ENCODE measurements at regions not wholly inside any gene's neighbourhood (a gene's known extent, or its start where the extent isn't known, plus 50 kb on each side); places are given as distances from the start of the nearest gene placed in this dataset.

DNA sequence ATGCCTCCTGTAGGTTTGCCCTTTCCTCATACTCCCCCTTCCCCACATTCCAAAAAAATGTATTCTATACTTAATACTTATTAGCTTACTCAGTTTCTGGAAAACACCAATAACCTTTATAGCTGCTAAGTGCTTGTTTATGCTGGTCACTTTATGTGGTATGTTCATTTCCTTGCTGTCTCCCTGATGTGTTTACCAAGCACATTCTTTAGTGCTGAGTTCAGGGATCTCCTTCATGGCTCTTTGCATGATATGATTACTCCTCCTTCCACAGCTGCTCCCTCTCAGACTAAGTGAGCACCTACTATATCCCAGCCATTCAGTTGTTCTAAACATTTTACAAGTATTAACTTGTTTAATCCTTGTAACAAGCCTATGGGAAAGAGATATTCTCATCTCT, 698.3 kb upstream of the FANCL start:
- TF ChIP-seq, protein P1, sequence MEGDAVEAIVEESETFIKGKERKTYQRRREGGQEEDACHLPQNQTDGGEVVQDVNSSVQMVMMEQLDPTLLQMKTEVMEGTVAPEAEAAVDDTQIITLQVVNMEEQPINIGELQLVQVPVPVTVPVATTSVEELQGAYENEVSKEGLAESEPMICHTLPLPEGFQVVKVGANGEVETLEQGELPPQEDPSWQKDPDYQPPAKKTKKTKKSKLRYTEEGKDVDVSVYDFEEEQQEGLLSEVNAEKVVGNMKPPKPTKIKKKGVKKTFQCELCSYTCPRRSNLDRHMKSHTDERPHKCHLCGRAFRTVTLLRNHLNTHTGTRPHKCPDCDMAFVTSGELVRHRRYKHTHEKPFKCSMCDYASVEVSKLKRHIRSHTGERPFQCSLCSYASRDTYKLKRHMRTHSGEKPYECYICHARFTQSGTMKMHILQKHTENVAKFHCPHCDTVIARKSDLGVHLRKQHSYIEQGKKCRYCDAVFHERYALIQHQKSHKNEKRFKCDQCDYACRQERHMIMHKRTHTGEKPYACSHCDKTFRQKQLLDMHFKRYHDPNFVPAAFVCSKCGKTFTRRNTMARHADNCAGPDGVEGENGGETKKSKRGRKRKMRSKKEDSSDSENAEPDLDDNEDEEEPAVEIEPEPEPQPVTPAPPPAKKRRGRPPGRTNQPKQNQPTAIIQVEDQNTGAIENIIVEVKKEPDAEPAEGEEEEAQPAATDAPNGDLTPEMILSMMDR (IDR thresholded peaks at IDR 0.05; ENCODE audit: low read depth, low read length, missing control alignments), result no peak
- H3K4me3 ChIP-seq (ENCODE audit: low read depth, low read length), result no peak overlapping the region
- no peak for DNase-seq (ENCODE audit: low read depth)

DNA sequence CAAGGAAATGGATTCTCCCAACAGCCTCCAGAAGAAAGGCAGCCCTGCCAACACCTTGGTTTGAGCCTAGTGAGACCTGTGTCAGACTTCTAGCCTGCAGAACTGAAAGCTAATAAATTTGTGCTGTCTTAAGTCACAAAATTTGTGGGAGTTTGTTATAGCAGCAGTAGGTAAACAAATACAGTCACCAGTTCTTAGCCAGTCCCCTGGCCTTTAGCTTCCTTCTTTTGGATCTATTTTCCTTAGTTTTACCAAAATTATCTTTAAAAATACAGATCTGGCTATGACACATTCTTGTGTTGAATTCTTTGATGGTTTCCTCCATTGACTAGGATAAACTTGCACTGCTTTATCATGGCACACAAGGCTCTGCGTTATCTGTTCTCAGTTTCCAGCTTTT, 697.9 kb upstream of the FANCL start:
- H3K4me3 ChIP-seq (ENCODE audit: low read depth, low read length), result no peak overlapping the region
- no peak for DNase-seq (ENCODE audit: low read depth)
- TF ChIP-seq, protein P1 (IDR thresholded peaks at IDR 0.05; ENCODE audit: low read depth, low read length, missing control alignments), result no peak

DNA sequence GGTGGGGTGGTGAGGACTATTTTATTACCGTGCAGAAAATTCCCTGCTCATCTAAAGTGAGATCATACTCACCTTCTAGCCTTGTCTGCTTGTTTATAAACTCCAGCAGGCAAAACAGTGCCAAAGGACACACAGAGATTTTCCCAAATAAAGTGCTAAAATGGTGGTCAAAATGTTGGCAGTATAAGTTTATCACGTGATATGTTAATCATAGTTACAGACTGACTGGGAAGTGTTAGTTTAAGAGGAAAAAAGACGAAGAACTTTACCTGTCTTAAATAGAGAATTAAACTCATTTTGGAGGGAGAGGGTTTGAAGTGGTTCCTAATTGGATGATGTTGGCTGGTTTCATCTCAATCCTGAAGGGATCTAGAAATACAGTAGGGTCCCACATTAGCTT, 691.7 kb upstream of the FANCL start:
- no peak overlapping the region for H3K4me3 ChIP-seq (ENCODE audit: low read depth, low read length)
- no peak for DNase-seq (ENCODE audit: low read depth)
- TF ChIP-seq, protein P1 (IDR thresholded peaks at IDR 0.05; ENCODE audit: low read depth, low read length, missing control alignments), result no peak

DNA sequence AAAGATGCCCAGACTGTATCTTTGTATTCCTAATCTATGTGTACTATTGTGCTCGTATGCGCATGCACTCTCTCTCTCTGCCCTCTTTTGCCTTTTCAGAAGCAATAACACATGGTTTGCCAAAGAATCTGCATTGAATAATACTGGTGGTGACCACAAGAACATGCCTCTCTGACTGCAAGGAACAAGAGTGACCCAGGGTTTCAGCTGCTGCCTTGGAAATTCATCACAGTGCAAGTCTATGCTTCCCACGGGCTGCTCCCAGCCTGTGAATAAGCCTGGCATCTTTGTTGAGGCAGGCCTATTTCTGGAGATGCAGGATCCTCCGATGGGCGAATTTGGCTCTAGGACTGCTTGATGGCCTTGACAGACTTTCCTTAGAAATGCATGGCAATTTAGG, 689.4 kb upstream of the FANCL start:
- H3K4me3 ChIP-seq (ENCODE audit: low read depth, low read length), result no peak overlapping the region
- TF ChIP-seq, protein P1 (IDR thresholded peaks at IDR 0.05; ENCODE audit: low read depth, low read length, missing control alignments), result no peak
- no peak for DNase-seq (ENCODE audit: low read depth)

GRCh38 chr2:58928973-58929372, 687.8 kb upstream of the FANCL start:
- TF ChIP-seq, protein P1 (IDR thresholded peaks at IDR 0.05; ENCODE audit: low read depth, low read length, missing control alignments), result no peak
- DNase-seq (ENCODE audit: low read depth), result no peak
- no peak overlapping the region for H3K4me3 ChIP-seq (ENCODE audit: low read depth, low read length)

- TF ChIP-seq, protein P1 (IDR thresholded peaks at IDR 0.05; ENCODE audit: low read depth, low read length, missing control alignments), result no peak
- no peak overlapping the region for H3K4me3 ChIP-seq (ENCODE audit: low read depth, low read length)
- no peak for DNase-seq (ENCODE audit: low read depth)
Observed at GRCh38 chr2:58928391-58928790, 687.3 kb upstream of the FANCL start.

GRCh38 chr2:58926112-58926511, 685.0 kb upstream of the FANCL start:
- no peak for DNase-seq (ENCODE audit: low read depth)
- TF ChIP-seq, protein P1 (IDR thresholded peaks at IDR 0.05; ENCODE audit: low read depth, low read length, missing control alignments), result no peak
- H3K4me3 ChIP-seq (ENCODE audit: low read depth, low read length), result no peak overlapping the region
